A673 (cell line): ENCODE measurements at regions not wholly inside any gene's neighbourhood (a gene's known extent, or its start where the extent isn't known, plus 50 kb on each side); places are given as distances from the start of the nearest gene placed in this dataset.

ENCODE experiments used
- BruUV-seq: library from RNA; stranded (reverse); fragments of 400-500 nt; replicated peaks from 2 replicates; lab custom pipeline; 2021; lab: Mats Ljungman, UMichigan
- CTCF ChIA-PET: fragments of 300-600 bp; sonication (Branson Sonifier 250); formaldehyde crosslinking; loops from one replicate; lab custom pipeline; 2022; ENCODE audit warnings: antibody characterized with exemption; lab: Charles Lee
- POLR2A ChIA-PET: fragments of 300-600 bp; sonication (Branson Sonifier 250); formaldehyde crosslinking; loops from one replicate; lab custom pipeline; 2022; ENCODE audit warnings: antibody characterized with exemption; ENCODE audit not compliant: low non-redundant PET; lab: Charles Lee
- DNase-seq: peaks from one replicate; pipeline ENCODE4 v3.0.0-alpha.2; 2015; ENCODE audit warnings: low spot score
- H3K27ac ChIP-seq: fragments of 200-600 bp; sonication (generic); 2 replicates; pipeline ENCODE4 v1.5.1; 2016; ENCODE audit warnings: mixed run types, low read depth, mild to moderate bottlenecking, mixed read lengths, antibody characterized with exemption, low read length; ENCODE audit not compliant: poor library complexity, severe bottlenecking
- H3K27me3 ChIP-seq: fragments of 200-600 bp; sonication (generic); replicated peaks from 2 replicates; pipeline ENCODE4 v1.6.1; 2017; ENCODE audit warnings: mixed run types, low read depth, mild to moderate bottlenecking, mixed read lengths, antibody characterized with exemption, low read length; ENCODE audit not compliant: insufficient read depth, poor library complexity
- H3K36me3 ChIP-seq: fragments of 200-600 bp; sonication (generic); 2 replicates; pipeline ENCODE4 v1.6.1; 2016; ENCODE audit warnings: mixed run types, mild to moderate bottlenecking, mixed read lengths, antibody characterized with exemption, low read length; ENCODE audit not compliant: insufficient read depth, poor library complexity, severe bottlenecking
- H3K4me1 ChIP-seq: fragments of 200-600 bp; sonication (generic); 2 replicates; pipeline ENCODE4 v1.6.1; 2017; ENCODE audit warnings: mixed run types, mild to moderate bottlenecking, mixed read lengths, antibody characterized with exemption, low read length; ENCODE audit not compliant: insufficient read depth, poor library complexity, severe bottlenecking
- H3K4me3 ChIP-seq: fragments of 200-600 bp; sonication (generic); 2 replicates; pipeline ENCODE4 v1.5.1; 2016; ENCODE audit warnings: low read depth, mixed run types, mild to moderate bottlenecking, mixed read lengths, low read length; ENCODE audit not compliant: poor library complexity, severe bottlenecking
- H3K9me3 ChIP-seq: fragments of 200-600 bp; sonication (generic); 2 replicates; pipeline ENCODE4 v1.6.1; 2016; ENCODE audit warnings: mixed run types, low read depth, mild to moderate bottlenecking, mixed read lengths, antibody characterized with exemption, low read length; ENCODE audit not compliant: poor library complexity, severe bottlenecking
- CTCF ChIP-seq: fragments of 300-800, 200-600 bp; sonication (generic); conservative IDR thresholded peaks from 2 replicates; pipeline ENCODE4 v1.5.1; 2017; ENCODE audit warnings: low read depth, mild to moderate bottlenecking, antibody characterized with exemption, low read length, moderate library complexity, mixed read lengths
- EZH2 ChIP-seq: fragments of 200-600 bp; sonication (generic); IDR thresholded peaks from 2 replicates; pipeline ENCODE4 v1.6.1; 2017; ENCODE audit warnings: borderline replicate concordance, low read depth, mild to moderate bottlenecking, mixed read lengths, antibody characterized with exemption, low read length; ENCODE audit not compliant: poor library complexity, severe bottlenecking
- intact Hi-C: fragments of 100-400 bp; cut with micrococcal nuclease; formaldehyde crosslinking; loops from one replicate; pipeline ENCODE4 v1.10.0; 2022; ENCODE audit not compliant: unreplicated experiment

- ChIA-PET POLR2A (no interaction called here), CTCF (no interaction called here)
- peak; percentile 70 for DNase-seq
- Histone ChIP-seq H3K9me3 (no peaks in the 10 kb centered on the region), H3K36me3 (no peaks in the 10 kb centered on the region), H3K4me1 (peaks cover 21% of the 10 kb centered on the region), H3K4me3 (peak overlapping the region; percentile 13), H3K27ac (peak overlapping the region; percentile 20), H3K27me3 (no peaks in the 10 kb centered on the region)
- intact Hi-C loops, result loop anchor here (10.0 kb wide), 1 partner anchor 730 kb away; no protein-coding TSS in a partner anchor
- BruUV-seq, result no TSS peak
- TF ChIP-seq EZH2 (no peak), CTCF (no peak)
These were observed 282.1 kb downstream of the RPLP1 start for GRCh38 chr15:69734699-69735098.

GRCh38 chr15:69735121-69735520, 282.5 kb downstream of the RPLP1 start:
- Histone ChIP-seq H3K27ac (peak overlapping the region; percentile 20), H3K27me3 (no peaks in the 10 kb centered on the region), H3K4me3 (peak overlapping the region; percentile 13), H3K4me1 (peaks cover 21% of the 10 kb centered on the region), H3K9me3 (no peaks in the 10 kb centered on the region), H3K36me3 (no peaks in the 10 kb centered on the region)
- intact Hi-C loops, result loop anchor here (10.0 kb wide), 1 partner anchor 730 kb away; no protein-coding TSS in a partner anchor
- ChIA-PET POLR2A (no interaction called here), CTCF (no interaction called here)
- TF ChIP-seq EZH2 (no peak), CTCF (no peak)
- peak; percentile 82 for DNase-seq
- no TSS peak for BruUV-seq

GRCh38 chr15:69736161-69736560, 283.5 kb downstream of the RPLP1 start:
- H3K36me3 ChIP-seq, result no peaks in the 10 kb centered on the region
- H3K27me3 ChIP-seq, result no peaks in the 10 kb centered on the region
- ChIA-PET CTCF (no interaction called here), POLR2A (no interaction called here)
- peaks cover 21% of the 10 kb centered on the region for H3K4me1 ChIP-seq
- TF ChIP-seq CTCF (no peak), EZH2 (no peak)
- intact Hi-C loops, result loop anchor here (10.0 kb wide), 1 partner anchor 729 kb away; no protein-coding TSS in a partner anchor
- BruUV-seq, result no TSS peak
- no peak overlapping the region for H3K4me3 ChIP-seq
- no peaks in the 10 kb centered on the region for H3K9me3 ChIP-seq
- H3K27ac ChIP-seq, result no peak overlapping the region
- DNase-seq, result no peak
